Uterus (tissue), 3 donors: ENCODE measurements at regions not wholly inside any gene's neighbourhood (a gene's known extent, or its start where the extent isn't known, plus 50 kb on each side); places are given as distances from the start of the nearest gene placed in this dataset.

ENCODE experiments used
- DNase-seq, 2 donors: peaks; one replicate each; pipeline ENCODE4 v3.0.0-alpha.2; 2019 to 2020
- H3K27ac ChIP-seq, 2 donors: fragments of 200-600 bp; sonication (generic); 1 replicate in 1 of 2; 2 replicates in 1 of 2; pipeline ENCODE4 v1.5.1; 2016 to 2018
- H3K27me3 ChIP-seq, 2 donors: fragments of 200-600 bp; sonication (generic); one replicate each; pipeline ENCODE4 v1.5.1; 2018 to 2019; ENCODE audit warnings: control low read depth in 1 of 2
- H3K36me3 ChIP-seq, 2 donors: fragments of 200-600 bp; sonication (generic); one replicate each; pipeline ENCODE4 v1.5.1; 2019; ENCODE audit warnings: control low read depth in 1 of 2
- H3K4me1 ChIP-seq, 2 donors: fragments of 200-600 bp; sonication (generic); one replicate each; pipeline ENCODE4 v1.5.1; 2018 to 2019; ENCODE audit warnings: control low read depth in 1 of 2
- H3K4me3 ChIP-seq, 2 donors: fragments of 200-600 bp; sonication (generic); 1 replicate in 1 of 2; 2 replicates in 1 of 2; pipeline ENCODE4 v1.5.1; 2018 to 2019; ENCODE audit warnings: mild to moderate bottlenecking in 1 of 2
- H3K9me3 ChIP-seq, 2 donors: fragments of 200-600 bp; sonication (generic); one replicate each; pipeline ENCODE4 v1.5.1; 2019; ENCODE audit warnings: control low read depth in 1 of 2
- POLR2A ChIP-seq, 2 donors: fragments of 450-650 bp; IDR thresholded peaks; one replicate each; pipeline ENCODE4 v1.6.1; 2016; ENCODE audit warnings: antibody characterized with exemption in 2 of 2, mild to moderate bottlenecking in 1 of 2, moderate library complexity in 1 of 2
- intact Hi-C: fragments of 100-400 bp; cut with DNase I; formaldehyde crosslinking; loops from one replicate; pipeline ENCODE4 v1.15.1; 2023; ENCODE audit warnings: low total_unique reads
- TF ChIP-seq, protein P1 (sequence below), 4 experiments: fragments of 200-600 bp in 2 of 4; fragments of 450-650 bp in 2 of 4; sonication (generic) in 2 of 4; IDR thresholded peaks; one replicate each; pipeline ENCODE4 v1.5.1; 2016 to 2019; ENCODE audit warnings: antibody characterized with exemption in 4 of 4, mild to moderate bottlenecking in 2 of 4, moderate library complexity in 1 of 4
- donor health status: DM: yes; HTN: yes; CAD: no.

DNA sequence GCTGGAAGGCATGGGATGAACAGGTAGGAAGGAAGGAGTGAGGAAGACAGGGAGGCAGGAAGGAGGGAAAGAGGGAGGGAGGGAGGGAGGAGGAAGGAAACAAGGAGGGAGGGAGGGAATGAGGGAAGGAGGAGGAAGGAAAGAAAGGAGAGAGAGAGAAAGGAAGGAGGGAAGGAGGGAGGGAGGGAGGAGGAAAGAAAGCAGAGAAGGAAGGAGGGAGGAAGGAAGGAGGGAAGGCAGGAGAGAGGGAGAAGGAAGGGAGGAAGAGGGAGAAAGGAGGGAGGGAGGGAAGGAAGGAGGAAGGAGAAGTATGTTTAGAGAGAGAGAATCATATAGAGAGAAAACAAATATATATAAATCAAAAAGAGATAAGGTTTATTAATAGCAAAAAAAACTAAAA lies 175.9 kb upstream of the FOXN3 start:
- intact Hi-C loops, result no loop called here
- no peak for DNase-seq
- H3K27me3 ChIP-seq, result no peaks in the 10 kb centered on the region
- H3K36me3 ChIP-seq, result no peaks in the 10 kb centered on the region
- no peak overlapping the region for H3K27ac ChIP-seq
- no peaks in the 10 kb centered on the region for H3K4me1 ChIP-seq
- no peak overlapping the region for H3K4me3 ChIP-seq
- TF ChIP-seq POLR2A (IDR thresholded peaks at IDR 0.05), result no peak
- TF ChIP-seq, protein P1, sequence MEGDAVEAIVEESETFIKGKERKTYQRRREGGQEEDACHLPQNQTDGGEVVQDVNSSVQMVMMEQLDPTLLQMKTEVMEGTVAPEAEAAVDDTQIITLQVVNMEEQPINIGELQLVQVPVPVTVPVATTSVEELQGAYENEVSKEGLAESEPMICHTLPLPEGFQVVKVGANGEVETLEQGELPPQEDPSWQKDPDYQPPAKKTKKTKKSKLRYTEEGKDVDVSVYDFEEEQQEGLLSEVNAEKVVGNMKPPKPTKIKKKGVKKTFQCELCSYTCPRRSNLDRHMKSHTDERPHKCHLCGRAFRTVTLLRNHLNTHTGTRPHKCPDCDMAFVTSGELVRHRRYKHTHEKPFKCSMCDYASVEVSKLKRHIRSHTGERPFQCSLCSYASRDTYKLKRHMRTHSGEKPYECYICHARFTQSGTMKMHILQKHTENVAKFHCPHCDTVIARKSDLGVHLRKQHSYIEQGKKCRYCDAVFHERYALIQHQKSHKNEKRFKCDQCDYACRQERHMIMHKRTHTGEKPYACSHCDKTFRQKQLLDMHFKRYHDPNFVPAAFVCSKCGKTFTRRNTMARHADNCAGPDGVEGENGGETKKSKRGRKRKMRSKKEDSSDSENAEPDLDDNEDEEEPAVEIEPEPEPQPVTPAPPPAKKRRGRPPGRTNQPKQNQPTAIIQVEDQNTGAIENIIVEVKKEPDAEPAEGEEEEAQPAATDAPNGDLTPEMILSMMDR (IDR thresholded peaks at IDR 0.05), result no peak
- peaks cover 0 to 5% of the 10 kb centered on the region in 2 donors for H3K9me3 ChIP-seq

DNA sequence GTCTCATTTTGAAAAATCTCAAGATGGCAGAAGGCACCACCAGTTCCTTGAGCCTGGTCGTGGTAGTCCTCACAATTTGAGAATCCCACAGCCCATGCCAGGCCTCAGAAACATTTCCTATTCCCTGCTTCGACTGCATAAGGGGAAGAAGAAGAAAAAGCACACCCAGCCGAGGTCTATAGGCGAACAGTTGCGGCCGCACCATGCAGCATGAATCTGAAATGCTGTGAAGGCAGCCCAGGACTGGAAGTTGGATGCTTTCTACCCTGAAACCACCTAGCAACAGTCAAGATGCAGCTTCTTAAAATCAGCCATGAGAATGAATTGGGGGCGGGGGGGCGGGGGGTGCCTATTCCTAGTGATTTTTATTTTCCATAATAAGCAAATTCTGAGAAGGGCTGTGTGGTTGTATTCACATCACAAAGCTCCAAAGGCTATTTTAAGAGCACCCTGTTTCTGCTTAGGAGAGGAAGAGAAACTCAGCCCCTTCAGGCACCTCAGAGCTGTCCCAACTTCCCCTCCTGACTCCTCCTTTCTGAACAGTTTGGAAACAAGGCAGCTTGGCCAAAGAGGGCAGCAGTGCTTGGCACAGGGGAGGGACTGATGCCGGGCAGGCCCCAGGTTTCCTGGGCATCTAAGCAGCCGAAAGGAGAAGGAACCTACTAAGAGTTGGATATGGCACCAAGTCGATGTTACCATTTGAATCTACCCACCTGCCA lies 172.5 kb upstream of the FOXN3 start:
- H3K27me3 ChIP-seq, result no peaks in the 10 kb centered on the region
- intact Hi-C loops, result no loop called here
- TF ChIP-seq, protein P1 (IDR thresholded peaks at IDR 0.05), result no peak
- H3K4me3 ChIP-seq, result no peak overlapping the region
- no peaks in the 10 kb centered on the region for H3K36me3 ChIP-seq
- H3K9me3 ChIP-seq, result no peaks in the 10 kb centered on the region
- H3K27ac ChIP-seq, result no peak overlapping the region
- DNase-seq, result no peak
- no peaks in the 10 kb centered on the region for H3K4me1 ChIP-seq

DNA sequence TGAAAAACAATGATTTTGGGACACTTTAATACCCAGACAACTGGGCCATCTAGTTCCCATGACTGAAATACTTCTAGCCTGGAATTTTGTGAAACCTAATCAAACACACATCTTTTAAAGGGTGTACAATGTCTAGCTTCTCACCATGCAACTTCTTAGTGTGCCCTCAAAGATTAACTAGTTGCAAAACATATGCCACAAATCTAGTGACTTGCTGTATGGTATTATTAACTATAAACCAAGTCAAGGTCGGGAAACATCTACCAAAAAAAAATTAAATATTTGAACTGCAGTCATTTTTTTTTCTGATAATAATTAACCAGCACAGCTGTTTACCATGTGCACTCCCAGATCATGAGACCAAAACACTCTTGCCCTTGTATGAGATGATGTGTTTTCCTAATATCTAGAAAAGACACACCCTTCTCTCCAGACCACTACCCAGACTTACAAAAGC lies 171.8 kb upstream of the FOXN3 start:
- TF ChIP-seq POLR2A (IDR thresholded peaks at IDR 0.05), result no peak
- TF ChIP-seq, protein P1 (IDR thresholded peaks at IDR 0.05), result no peak
- Histone ChIP-seq H3K4me1 (no peaks in the 10 kb centered on the region), H3K27ac (no peak overlapping the region), H3K36me3 (no peaks in the 10 kb centered on the region), H3K27me3 (no peaks in the 10 kb centered on the region), H3K4me3 (no peak overlapping the region), H3K9me3 (no peaks in the 10 kb centered on the region)
- no peak for DNase-seq
- intact Hi-C loops, result no loop called here

DNA sequence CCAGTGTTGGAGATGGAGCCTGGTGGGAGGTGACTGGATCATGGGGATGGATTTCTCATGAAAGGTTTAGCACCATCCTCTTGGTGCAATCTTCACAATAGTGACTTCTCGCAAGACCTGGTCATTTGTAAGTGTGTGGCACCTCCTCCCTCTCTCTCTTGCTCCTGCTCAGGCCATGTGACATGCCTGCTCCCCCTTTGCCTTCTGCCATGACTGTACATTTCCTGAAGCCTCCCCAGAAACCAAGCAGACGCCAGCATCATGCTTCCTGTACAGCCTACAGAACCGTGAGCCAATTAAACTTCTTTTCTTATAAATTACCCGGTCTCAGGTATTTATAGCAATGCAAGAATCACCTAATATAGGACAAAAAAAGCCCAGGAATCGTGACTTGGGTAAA lies 171.0 kb upstream of the FOXN3 start:
- H3K27ac ChIP-seq, result no peak overlapping the region
- intact Hi-C loops, result no loop called here

DNA sequence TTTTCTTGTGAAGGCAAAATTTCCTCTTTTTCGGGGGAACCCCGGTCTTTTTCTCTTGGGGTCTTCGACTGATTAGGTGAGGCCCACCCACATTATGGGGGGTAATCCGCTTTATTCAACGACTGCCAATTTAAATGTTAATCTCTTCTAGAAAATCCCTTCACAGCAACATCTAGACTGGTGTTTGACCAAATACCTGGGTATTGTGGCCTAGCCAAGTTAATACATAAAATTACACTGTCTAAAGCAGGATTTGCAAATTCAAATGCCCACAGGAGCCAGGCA lies 170.0 kb upstream of the FOXN3 start:
- no peak for DNase-seq
- Histone ChIP-seq H3K27me3 (no peaks in the 10 kb centered on the region), H3K27ac (no peak overlapping the region), H3K9me3 (no peaks in the 10 kb centered on the region), H3K36me3 (no peaks in the 10 kb centered on the region), H3K4me1 (no peaks in the 10 kb centered on the region), H3K4me3 (no peak overlapping the region)
- TF ChIP-seq POLR2A (IDR thresholded peaks at IDR 0.05), result no peak
- TF ChIP-seq, protein P1 (IDR thresholded peaks at IDR 0.05), result no peak
- intact Hi-C loops, result no loop called here

More for the DNA sequence above, 171.0 kb upstream of the FOXN3 start:
- TF ChIP-seq POLR2A (IDR thresholded peaks at IDR 0.05), result no peak
- TF ChIP-seq, protein P1 (IDR thresholded peaks at IDR 0.05), result no peak
- H3K36me3 ChIP-seq, result no peaks in the 10 kb centered on the region
- DNase-seq, result no peak
- H3K4me3 ChIP-seq, result no peak overlapping the region
- no peaks in the 10 kb centered on the region for H3K27me3 ChIP-seq
- no peaks in the 10 kb centered on the region for H3K4me1 ChIP-seq
- H3K9me3 ChIP-seq, result no peaks in the 10 kb centered on the region
